C4-2B (cell line): ENCODE measurements at regions not wholly inside any gene's neighbourhood (a gene's known extent, or its start where the extent isn't known, plus 50 kb on each side); places are given as distances from the start of the nearest gene placed in this dataset.

Experiments
- ZFX ChIP-seq: fragments of 450-650 bp; IDR thresholded peaks from 2 replicates; pipeline ENCODE4 v1.6.1; 2017
- TF ChIP-seq, protein P1 (sequence below): fragments of 450-650 bp; conservative IDR thresholded peaks from 2 replicates; pipeline ENCODE4 v1.5.1; 2017; ENCODE audit warnings: mild to moderate bottlenecking

GRCh38 chr10:4442296-4442695, 383.7 kb upstream of the AKR1E2 start:
- TF ChIP-seq, protein P1, sequence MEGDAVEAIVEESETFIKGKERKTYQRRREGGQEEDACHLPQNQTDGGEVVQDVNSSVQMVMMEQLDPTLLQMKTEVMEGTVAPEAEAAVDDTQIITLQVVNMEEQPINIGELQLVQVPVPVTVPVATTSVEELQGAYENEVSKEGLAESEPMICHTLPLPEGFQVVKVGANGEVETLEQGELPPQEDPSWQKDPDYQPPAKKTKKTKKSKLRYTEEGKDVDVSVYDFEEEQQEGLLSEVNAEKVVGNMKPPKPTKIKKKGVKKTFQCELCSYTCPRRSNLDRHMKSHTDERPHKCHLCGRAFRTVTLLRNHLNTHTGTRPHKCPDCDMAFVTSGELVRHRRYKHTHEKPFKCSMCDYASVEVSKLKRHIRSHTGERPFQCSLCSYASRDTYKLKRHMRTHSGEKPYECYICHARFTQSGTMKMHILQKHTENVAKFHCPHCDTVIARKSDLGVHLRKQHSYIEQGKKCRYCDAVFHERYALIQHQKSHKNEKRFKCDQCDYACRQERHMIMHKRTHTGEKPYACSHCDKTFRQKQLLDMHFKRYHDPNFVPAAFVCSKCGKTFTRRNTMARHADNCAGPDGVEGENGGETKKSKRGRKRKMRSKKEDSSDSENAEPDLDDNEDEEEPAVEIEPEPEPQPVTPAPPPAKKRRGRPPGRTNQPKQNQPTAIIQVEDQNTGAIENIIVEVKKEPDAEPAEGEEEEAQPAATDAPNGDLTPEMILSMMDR, result no peak
- TF ChIP-seq ZFX, result no peak
